Progenitor cell of endocrine pancreas (in vitro differentiated cells): ENCODE measurements at regions not wholly inside any gene's neighbourhood (a gene's known extent, or its start where the extent isn't known, plus 50 kb on each side); places are given as distances from the start of the nearest gene placed in this dataset.

ENCODE experiments used
- DNase-seq: peaks from one replicate; pipeline ENCODE4 v3.0.0; 2021; ENCODE audit warnings: low spot score; ENCODE audit not compliant: unreplicated experiment
- H3K27ac Mint-ChIP-seq: 2 replicates; pipeline ENCODE4 v1.8.0; 2021; ENCODE audit warnings: mild to moderate bottlenecking, moderate library complexity, mixed read lengths
- H3K27me3 Mint-ChIP-seq: 2 replicates; pipeline ENCODE4 v1.8.0; 2021; ENCODE audit warnings: mixed read lengths
- H3K36me3 Mint-ChIP-seq: 2 replicates; pipeline ENCODE4 v1.8.0; 2022; ENCODE audit warnings: mixed read lengths; ENCODE audit not compliant: insufficient read depth
- H3K4me1 Mint-ChIP-seq: 2 replicates; pipeline ENCODE4 v1.8.0; 2021; ENCODE audit warnings: low read depth, mixed read lengths
- H3K4me3 Mint-ChIP-seq: 2 replicates; pipeline ENCODE4 v1.8.0; 2021; ENCODE audit warnings: low read depth, mild to moderate bottlenecking, moderate library complexity, mixed read lengths
- H3K9me3 Mint-ChIP-seq: 2 replicates; pipeline ENCODE4 v1.8.0; 2021; ENCODE audit warnings: low read depth, mixed read lengths
- CTCF ChIP-seq: fragments of 200-600 bp; sonication (generic); IDR thresholded peaks from one replicate; pipeline ENCODE4 v1.5.0; 2021; ENCODE audit warnings: antibody characterized with exemption, mild to moderate bottlenecking; ENCODE audit not compliant: unreplicated experiment

- Mint-ChIP-seq H3K4me1 (peaks cover 7% of the 10 kb centered on the region), H3K27ac (no peak overlapping the region), H3K27me3 (no peaks in the 10 kb centered on the region), H3K4me3 (no peak overlapping the region), H3K36me3 (peaks cover 2% of the 10 kb centered on the region), H3K9me3 (peaks cover 27% of the 10 kb centered on the region)
- TF ChIP-seq CTCF: no peak
- DNase-seq: no peak
These were observed 460.7 kb downstream of the IGSF11 start for GRCh38 chr3:118573912-118574311.

- H3K27me3 Mint-ChIP-seq: no peaks in the 10 kb centered on the region
- H3K27ac Mint-ChIP-seq: peak overlapping the region; percentile 58
- H3K4me3 Mint-ChIP-seq: no peak overlapping the region
- no peaks in the 10 kb centered on the region for H3K36me3 Mint-ChIP-seq
- TF ChIP-seq CTCF: no peak
- peaks cover 7% of the 10 kb centered on the region for H3K4me1 Mint-ChIP-seq
- no peak for DNase-seq
- H3K9me3 Mint-ChIP-seq: no peaks in the 10 kb centered on the region
These were observed 457.4 kb downstream of the IGSF11 start for GRCh38 chr3:118577055-118577777.

GRCh38 chr3:118578559-118578958, 456.1 kb downstream of the IGSF11 start:
- Mint-ChIP-seq H3K27ac (no peak overlapping the region), H3K9me3 (no peaks in the 10 kb centered on the region), H3K27me3 (no peaks in the 10 kb centered on the region), H3K4me3 (no peak overlapping the region), H3K4me1 (peaks cover 7% of the 10 kb centered on the region), H3K36me3 (no peaks in the 10 kb centered on the region)
- no peak for DNase-seq
- TF ChIP-seq CTCF: no peak

- H3K4me1 Mint-ChIP-seq: no peaks in the 10 kb centered on the region
- H3K4me3 Mint-ChIP-seq: no peak overlapping the region
- peaks cover 5% of the 10 kb centered on the region for H3K9me3 Mint-ChIP-seq
- no peaks in the 10 kb centered on the region for H3K27me3 Mint-ChIP-seq
- no peak for TF ChIP-seq CTCF
- no peak for DNase-seq
- H3K36me3 Mint-ChIP-seq: no peaks in the 10 kb centered on the region
- H3K27ac Mint-ChIP-seq: no peak overlapping the region
These were observed 447.5 kb downstream of the IGSF11 start for GRCh38 chr3:118587037-118587741.

- Mint-ChIP-seq H3K36me3 (no peaks in the 10 kb centered on the region), H3K4me1 (no peaks in the 10 kb centered on the region), H3K9me3 (peaks cover 9% of the 10 kb centered on the region), H3K27me3 (no peaks in the 10 kb centered on the region), H3K4me3 (no peak overlapping the region), H3K27ac (no peak overlapping the region)
- DNase-seq: no peak
- no peak for TF ChIP-seq CTCF
These were observed 446.8 kb downstream of the IGSF11 start for GRCh38 chr3:118587847-118588246.
